Prostate gland (tissue), 2 donors: ENCODE measurements at regions not wholly inside any gene's neighbourhood (a gene's known extent, or its start where the extent isn't known, plus 50 kb on each side); places are given as distances from the start of the nearest gene placed in this dataset.

Source experiments
- CTCF ChIP-seq, 4 experiments: fragments of 200-600 bp in 2 of 4; fragments of 450-650 bp in 2 of 4; sonication (generic) in 2 of 4; IDR thresholded peaks; 1 replicate in 3 of 4; 2 replicates in 1 of 4; pipeline ENCODE4 v1.5.1; 2016 to 2019; ENCODE audit warnings: antibody characterized with exemption in 4 of 4, mild to moderate bottlenecking in 2 of 4, moderate library complexity in 2 of 4
- POLR2A ChIP-seq: fragments of 450-650 bp; IDR thresholded peaks from one replicate; pipeline ENCODE4 v1.6.1; 2016; ENCODE audit warnings: antibody characterized with exemption, mild to moderate bottlenecking

DNA sequence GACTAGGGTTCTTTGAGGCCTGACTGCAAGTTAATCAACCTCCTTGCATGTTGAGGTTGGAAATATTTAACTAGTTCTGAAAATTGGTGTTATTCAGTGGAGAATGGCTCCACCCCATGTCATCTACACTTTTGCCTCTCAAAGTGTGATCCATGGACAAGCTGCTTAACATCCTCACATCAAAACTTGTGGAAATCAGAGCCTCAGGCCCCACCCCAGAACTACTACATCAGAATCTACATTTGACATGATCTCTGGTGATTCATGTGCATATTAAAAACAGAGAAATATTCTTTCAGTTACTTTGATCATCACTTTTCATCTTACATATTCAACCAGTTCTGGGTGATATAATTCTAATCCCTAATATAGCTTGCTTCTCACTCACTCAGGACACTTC lies 632.9 kb downstream of the ARL4A start:
- TF ChIP-seq CTCF (IDR thresholded peaks at IDR 0.05) = no peak
- TF ChIP-seq POLR2A = no peak
